Common myeloid progenitor, CD34-positive (primary cell): ENCODE measurements at regions not wholly inside any gene's neighbourhood (a gene's known extent, or its start where the extent isn't known, plus 50 kb on each side); places are given as distances from the start of the nearest gene placed in this dataset.
"Not testable (repeated sequence)": the region's sequence is repeated elsewhere in the genome, so short reads cannot be mapped to it uniquely, and the experiment has no call there.

Experiments used
- CTCF ChIA-PET: fragments of 350-600 bp; sonication (Branson Sonifier 250); formaldehyde crosslinking; loops from one replicate; lab custom pipeline; 2021; ENCODE audit warnings: antibody characterized with exemption; lab: Charles Lee
- POLR2A ChIA-PET: fragments of 350-600 bp; sonication (Branson Sonifier 250); formaldehyde crosslinking; loops from one replicate; lab custom pipeline; 2021; ENCODE audit warnings: antibody characterized with exemption; lab: Charles Lee
- DNase-seq, 3 donors: peaks; one replicate each; pipeline versions ENCODE4 v3.0.0 to v3.0.0-alpha.2; 2013
- H3K27ac ChIP-seq, 2 experiments: 1 replicate in 1 of 2; 2 replicates in 1 of 2; pipeline ENCODE4 v1.7.0; 2013; ENCODE audit warnings: inconsistent platforms in 2 of 2, low read length in 2 of 2, mild to moderate bottlenecking in 2 of 2, low read depth in 1 of 2, moderate library complexity in 1 of 2; ENCODE audit not compliant: severe bottlenecking in 2 of 2, insufficient read depth in 1 of 2, poor library complexity in 1 of 2
- H3K27me3 ChIP-seq, 5 experiments: replicated peaks in 2 of 5; 1 replicate in 3 of 5; 2 replicates in 2 of 5; pipeline versions ENCODE4 v1.6.1 to v1.7.0; 2013; ENCODE audit warnings: low read length in 4 of 5, mild to moderate bottlenecking in 2 of 5, moderate library complexity in 2 of 5, inconsistent platforms in 1 of 5; ENCODE audit not compliant: insufficient read depth in 5 of 5, control insufficient read depth in 4 of 5
- H3K36me3 ChIP-seq, 4 experiments: 1 replicate in 2 of 4; 2 replicates in 2 of 4; pipeline versions ENCODE4 v1.6.1 to v1.7.0; 2013; ENCODE audit warnings: low read length in 3 of 4, control low read depth in 1 of 4, mild to moderate bottlenecking in 1 of 4; ENCODE audit not compliant: control insufficient read depth in 4 of 4, insufficient read depth in 4 of 4
- H3K4me1 ChIP-seq, 4 experiments: 1 replicate in 3 of 4; 2 replicates in 1 of 4; pipeline versions ENCODE4 v1.6.1 to v1.7.1; 2013; ENCODE audit warnings: low read length in 3 of 4, mild to moderate bottlenecking in 3 of 4, control low read depth in 1 of 4, inconsistent platforms in 1 of 4, moderate library complexity in 1 of 4; ENCODE audit not compliant: control insufficient read depth in 4 of 4, insufficient read depth in 4 of 4; ENCODE audit errors: control extremely low read depth in 1 of 4
- H3K4me3 ChIP-seq, 7 experiments: 1 replicate in 4 of 7; 2 replicates in 3 of 7; pipeline versions ENCODE4 v1.5.1 to v1.7.0; 2013; ENCODE audit warnings: mild to moderate bottlenecking in 7 of 7, low read length in 6 of 7, moderate library complexity in 6 of 7, inconsistent platforms in 2 of 7, low read depth in 2 of 7, control low read depth in 1 of 7; ENCODE audit not compliant: insufficient read depth in 4 of 7, control insufficient read depth in 1 of 7; ENCODE audit errors: extremely low read depth in 1 of 7
- H3K9me3 ChIP-seq, 5 experiments: 1 replicate in 4 of 5; 2 replicates in 1 of 5; pipeline versions ENCODE4 v1.6.1 to v1.7.1; 2013; ENCODE audit warnings: low read length in 4 of 5, mild to moderate bottlenecking in 2 of 5, inconsistent platforms in 1 of 5, low read depth in 1 of 5, moderate library complexity in 1 of 5; ENCODE audit not compliant: control insufficient read depth in 4 of 5, insufficient read depth in 2 of 5; ENCODE audit errors: control extremely low read depth in 1 of 5
- WGBS: methylation state at CpG from one replicate; pipeline ENCODE4 v1.1.5; 2013; ENCODE audit not compliant: insufficient coverage; 5-methylcytosine and 5-hydroxymethylcytosine counted together

DNA sequence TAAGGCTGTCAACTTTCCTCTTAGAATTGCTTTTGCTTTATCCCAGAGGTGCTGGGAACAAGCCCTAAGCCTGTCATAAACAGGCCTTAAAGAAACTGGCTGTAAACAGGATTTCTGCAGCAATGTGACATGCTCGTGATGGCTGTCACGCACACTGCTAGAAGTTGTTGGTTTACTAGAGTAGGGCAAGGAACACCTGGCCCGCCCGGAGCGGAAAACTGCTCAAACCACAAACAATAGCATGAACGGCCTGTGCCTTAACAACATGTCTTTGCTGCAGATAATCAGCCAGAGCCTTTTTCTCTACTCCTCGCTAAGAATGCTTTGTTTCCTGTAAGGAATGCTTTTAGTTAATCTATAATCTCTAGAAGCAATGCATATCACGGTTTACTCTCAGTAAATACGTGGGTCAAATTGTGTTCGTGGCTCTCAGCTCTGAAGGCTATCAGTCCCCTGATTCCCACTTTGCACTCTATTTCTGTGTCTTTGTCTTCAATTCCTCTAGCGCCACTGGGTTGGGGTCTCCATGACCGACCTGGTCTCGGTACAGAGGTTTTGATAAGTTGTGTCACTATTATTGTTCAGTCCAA lies 318.3 kb downstream of the GLUD2 start:
- no peaks in the 10 kb centered on the region for H3K4me1 ChIP-seq
- H3K36me3 ChIP-seq, result no peaks in the 10 kb centered on the region
- no peak overlapping the region for H3K27ac ChIP-seq
- CTCF ChIA-PET, result no interaction called here
- no peaks in the 10 kb centered on the region for H3K9me3 ChIP-seq
- POLR2A ChIA-PET, result no interaction called here
- 83% methylated on average over 9 of the region's 13 CpGs for WGBS
- DNase-seq, result no peak
- no peak overlapping the region for H3K4me3 ChIP-seq
- no peaks in the 10 kb centered on the region for H3K27me3 ChIP-seq

DNA sequence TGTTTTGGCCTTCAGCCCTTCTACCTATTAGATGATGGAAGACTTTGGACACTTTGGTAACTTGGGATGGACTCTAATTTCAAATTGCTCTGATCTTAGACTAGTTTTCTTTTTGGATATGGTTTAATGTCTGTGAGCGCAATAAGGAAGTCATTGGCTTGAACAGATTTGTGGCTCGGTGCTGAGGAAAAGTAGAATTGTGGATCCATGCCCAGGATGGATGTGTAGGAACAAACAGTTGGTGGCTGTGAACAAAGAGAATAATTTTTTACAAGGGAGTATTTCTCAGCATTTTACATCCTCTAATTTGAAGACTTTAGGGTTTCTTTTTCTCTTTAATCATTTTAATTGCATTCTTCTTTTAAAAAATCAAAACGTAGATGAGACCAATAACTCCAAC lies 327.1 kb downstream of the GLUD2 start:
- no peaks in the 10 kb centered on the region for H3K27me3 ChIP-seq
- WGBS, result 75% methylated on average over 1 of the region's 3 CpGs

DNA sequence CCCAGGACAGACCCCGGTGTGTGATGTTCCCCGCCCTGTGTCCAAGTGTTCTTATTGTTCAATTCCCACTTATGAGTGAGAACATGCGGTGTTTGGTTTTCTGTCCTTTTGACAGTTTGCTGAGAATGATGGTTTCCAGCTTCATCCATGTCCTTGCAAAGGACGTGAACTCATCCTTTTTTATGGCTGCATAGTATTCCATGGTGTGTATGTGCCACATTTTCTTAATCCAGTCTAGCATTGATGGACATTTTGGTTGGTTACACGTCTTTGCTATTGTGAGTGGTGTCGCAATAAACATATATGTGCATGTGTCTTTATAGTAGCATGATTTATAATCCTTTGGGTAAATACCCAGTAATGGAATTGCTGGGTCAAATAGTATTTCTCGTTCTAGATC lies 334.5 kb downstream of the GLUD2 start:
- H3K27me3 ChIP-seq, POLR2A ChIA-PET: not testable (repeated sequence)

More for the DNA sequence above, 327.1 kb downstream of the GLUD2 start:
- no peak for DNase-seq
- Histone ChIP-seq H3K27ac (no peak overlapping the region), H3K4me3 (no peak overlapping the region), H3K9me3 (no peaks in the 10 kb centered on the region), H3K4me1 (no peaks in the 10 kb centered on the region), H3K36me3 (no peaks in the 10 kb centered on the region)
- ChIA-PET CTCF (no interaction called here), POLR2A (no interaction called here)

DNA sequence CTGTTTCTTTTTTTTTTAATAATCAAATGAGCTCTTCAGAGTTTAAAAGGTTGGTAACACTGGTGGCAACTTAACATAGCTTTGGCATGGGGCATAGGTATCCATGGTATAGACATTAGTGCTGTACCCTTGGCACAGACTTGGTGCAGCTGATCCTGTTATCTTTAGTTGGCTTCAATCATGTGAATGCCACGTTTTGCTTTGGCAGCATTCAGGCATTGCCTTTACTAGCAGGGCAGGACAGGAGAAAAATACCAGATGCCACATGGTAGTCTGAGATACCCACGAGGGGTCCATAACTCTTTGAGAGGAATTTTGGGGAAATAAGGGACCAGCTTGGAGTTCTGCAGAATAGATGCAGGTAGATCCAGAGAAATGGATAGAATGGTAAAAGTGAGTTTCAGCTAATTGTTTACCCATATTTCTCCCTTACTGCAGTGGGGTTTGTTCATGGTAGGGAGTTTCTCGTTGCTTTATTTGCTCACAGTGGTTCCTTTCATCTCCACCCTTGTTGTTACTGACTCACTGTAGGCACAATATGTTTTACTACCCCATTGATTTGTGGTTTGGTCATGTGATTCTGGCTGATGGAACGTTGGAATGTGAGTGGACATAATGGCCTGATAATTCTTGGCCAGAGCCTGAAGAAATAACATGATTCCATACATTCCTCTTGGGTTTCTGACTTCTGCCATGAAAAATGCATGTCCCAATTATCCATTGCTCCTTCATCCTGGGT lies 342.7 kb downstream of the GLUD2 start:
- DNase-seq, result no peak
- Histone ChIP-seq H3K4me3 (no peak overlapping the region), H3K4me1 (no peaks in the 10 kb centered on the region), H3K27me3 (no peaks in the 10 kb centered on the region), H3K27ac (no peak overlapping the region), H3K9me3 (no peaks in the 10 kb centered on the region), H3K36me3 (no peaks in the 10 kb centered on the region)
- 53% methylated on average over 2 of the region's 4 CpGs for WGBS
- ChIA-PET POLR2A (no interaction called here), CTCF (no interaction called here)

More for the DNA sequence above, 334.5 kb downstream of the GLUD2 start:
- H3K4me3 ChIP-seq, DNase-seq, H3K27ac ChIP-seq, CTCF ChIA-PET, H3K4me1 ChIP-seq, H3K36me3 ChIP-seq, H3K9me3 ChIP-seq: not testable (repeated sequence)
- WGBS, result 100% methylated on average over 1 of the region's 7 CpGs

DNA sequence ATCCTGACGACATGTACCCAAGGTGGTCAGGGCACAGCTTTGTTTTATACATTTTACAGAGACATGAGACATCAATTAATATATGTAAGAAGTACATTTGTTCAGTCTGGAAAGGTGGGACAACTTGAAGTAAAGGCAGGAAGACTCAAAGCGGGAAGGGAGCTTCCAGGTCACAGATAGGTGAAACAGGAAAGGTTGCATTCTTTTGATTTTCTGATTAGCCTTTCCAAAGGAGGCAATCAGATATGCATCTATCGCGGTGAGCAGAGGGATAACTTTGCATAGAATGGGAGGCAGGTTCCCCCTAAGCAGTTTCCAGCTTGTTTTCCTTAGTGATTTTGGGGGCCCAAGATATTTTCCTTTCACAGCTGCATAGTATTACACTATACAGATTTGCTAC lies 358.4 kb downstream of the GLUD2 start:
- no peak overlapping the region for H3K27ac ChIP-seq
- no peak for DNase-seq
- ChIA-PET CTCF (no interaction called here), POLR2A (no interaction called here)
- WGBS, result 26% methylated on average over 3 of the region's 4 CpGs
- H3K9me3 ChIP-seq, result no peaks in the 10 kb centered on the region
- H3K27me3 ChIP-seq, result no peaks in the 10 kb centered on the region
- H3K36me3 ChIP-seq, result no peaks in the 10 kb centered on the region
- no peak overlapping the region for H3K4me3 ChIP-seq
- no peaks in the 10 kb centered on the region for H3K4me1 ChIP-seq

DNA sequence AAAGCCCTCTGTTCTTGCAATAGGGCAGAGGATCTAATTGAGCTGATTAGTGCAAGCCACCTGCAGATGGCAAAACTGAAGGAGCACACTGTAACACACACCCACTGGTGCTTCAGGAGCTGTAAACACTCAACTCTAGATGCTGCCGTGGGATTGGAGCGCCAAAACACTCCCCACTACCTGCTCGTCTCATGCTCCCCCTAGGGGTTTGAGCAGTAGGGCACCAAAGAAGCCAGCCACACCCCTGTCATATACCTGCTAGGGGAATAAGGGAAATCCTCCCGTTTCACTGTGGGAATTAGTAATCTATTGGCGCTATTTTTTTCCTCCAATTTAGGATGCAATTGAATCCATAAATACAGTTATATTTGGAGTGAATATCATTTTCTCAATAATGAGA lies 360.2 kb downstream of the GLUD2 start:
- H3K4me1 ChIP-seq, result no peaks in the 10 kb centered on the region
- H3K4me3 ChIP-seq, result no peak overlapping the region
- ChIA-PET POLR2A (no interaction called here), CTCF (no interaction called here)
- no peak overlapping the region for H3K27ac ChIP-seq
- no peaks in the 10 kb centered on the region for H3K36me3 ChIP-seq
- no peaks in the 10 kb centered on the region for H3K27me3 ChIP-seq
- no CpG with 5 or more reads among the region's 5 CpGs for WGBS
- no peak for DNase-seq
- H3K9me3 ChIP-seq, result no peaks in the 10 kb centered on the region

DNA sequence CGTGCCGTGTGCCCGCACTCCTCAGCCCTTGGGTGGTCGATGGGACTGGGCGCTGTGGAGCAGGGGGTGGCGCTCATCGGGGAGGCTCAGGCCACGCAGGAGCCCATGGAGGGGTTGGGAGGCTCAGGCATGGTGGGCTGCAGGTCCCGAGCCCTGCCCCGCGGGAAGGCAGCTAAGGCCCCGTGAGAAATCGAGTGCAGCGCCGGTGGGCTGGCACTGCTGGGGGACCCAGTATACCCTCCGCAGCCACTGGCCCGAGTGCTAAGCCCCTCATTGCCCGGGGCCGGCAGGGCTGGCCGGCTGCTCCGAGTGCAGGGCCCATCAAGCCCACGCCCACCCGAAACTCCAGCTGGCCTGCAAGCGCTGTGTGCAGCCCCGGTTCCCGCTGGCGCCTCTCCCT lies 384.1 kb downstream of the GLUD2 start:
- H3K27ac ChIP-seq, H3K4me3 ChIP-seq, POLR2A ChIA-PET, H3K9me3 ChIP-seq, H3K36me3 ChIP-seq, CTCF ChIA-PET, H3K27me3 ChIP-seq, H3K4me1 ChIP-seq, DNase-seq: not testable (repeated sequence)
- 95% methylated on average over 22 of the region's 27 CpGs for WGBS
